Activated CD8-positive, alpha-beta memory T cell treated with anti-CD3 and anti-CD28 coated beads, Interleukin-2, amount 50 U/mL, for 24 hours (primary cell): ENCODE measurements at regions not wholly inside any gene's neighbourhood (a gene's known extent, or its start where the extent isn't known, plus 50 kb on each side); places are given as distances from the start of the nearest gene placed in this dataset.

Experiments used
- DNase-seq: peaks from one replicate; pipeline ENCODE4 v3.0.0-alpha.2; 2020; ENCODE audit errors: extremely low read depth

DNA sequence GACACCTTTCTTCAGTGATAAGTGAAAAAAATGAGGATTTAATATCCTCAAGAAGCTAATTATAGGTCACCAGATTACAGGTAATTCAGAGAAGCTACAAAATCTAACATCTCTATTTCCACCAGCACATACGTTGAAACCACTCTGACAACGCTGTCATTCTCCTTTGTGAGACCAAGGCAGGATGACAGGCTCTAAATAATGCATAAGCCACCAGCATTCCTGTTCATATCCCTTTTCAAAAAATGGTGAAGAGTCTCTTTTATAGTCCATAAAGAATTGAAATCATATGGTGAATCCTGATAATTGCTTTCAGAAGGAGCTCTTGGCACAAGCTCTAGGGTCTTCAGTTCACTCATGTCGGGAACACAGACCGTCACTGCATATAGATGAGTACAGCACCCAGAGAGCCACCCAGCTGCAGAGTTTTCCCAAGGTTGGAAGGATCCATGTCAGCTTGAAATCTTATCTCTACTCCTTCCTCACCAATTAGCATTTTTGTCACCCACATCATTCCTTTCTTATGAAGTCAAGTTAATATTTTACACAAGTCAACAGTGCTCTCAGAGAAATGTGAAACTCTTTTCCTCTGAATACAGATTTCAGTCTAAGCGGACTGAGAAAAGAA, 431.4 kb downstream of the TBC1D4 start:
- no peak for DNase-seq

DNA sequence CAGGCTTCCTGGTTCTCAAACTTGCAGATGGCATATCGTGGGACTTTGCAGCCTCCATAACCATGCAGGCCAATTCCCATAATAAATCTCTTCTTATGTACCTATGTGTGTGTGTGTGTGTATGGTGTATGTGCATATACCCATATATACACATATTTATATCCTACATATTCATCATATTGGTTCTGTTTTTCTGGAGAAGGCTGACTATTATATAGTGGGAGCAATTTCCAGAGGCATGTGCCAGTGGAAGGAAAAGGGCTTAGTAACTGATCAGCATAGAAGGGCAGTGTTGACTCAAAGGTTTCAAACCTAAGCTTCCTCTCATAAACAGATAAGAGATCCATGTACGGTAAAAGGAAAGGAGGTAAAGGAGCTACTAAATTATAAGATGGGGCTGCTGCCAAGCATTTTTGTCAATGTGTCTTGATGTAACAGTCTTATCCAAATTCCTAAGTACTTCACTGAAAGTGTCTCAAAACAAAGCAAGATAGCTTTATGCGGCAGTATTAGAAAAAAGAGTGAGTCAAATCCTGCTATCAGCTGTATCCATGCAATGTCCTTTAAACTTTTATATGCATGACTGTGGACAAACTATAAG, 432.1 kb downstream of the TBC1D4 start:
- no peak for DNase-seq

DNA sequence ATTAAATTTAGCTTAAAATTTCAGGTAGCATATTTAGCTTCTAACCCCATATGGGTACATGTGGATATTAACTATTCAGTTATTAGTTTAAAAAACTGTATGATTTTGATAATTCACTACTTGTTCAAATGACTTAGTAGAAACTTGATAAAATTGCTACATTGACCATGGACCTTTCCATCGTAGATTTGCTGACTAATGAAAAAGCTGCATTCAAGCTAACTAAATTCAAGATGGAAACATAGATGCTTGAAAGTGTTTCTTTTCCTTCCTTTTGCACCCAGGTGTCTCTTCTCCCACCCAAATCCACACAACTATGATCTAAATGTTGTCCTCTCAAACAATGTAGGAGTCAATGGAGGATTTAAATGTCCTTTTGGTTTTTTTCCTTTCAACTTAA, 439.2 kb downstream of the TBC1D4 start:
- DNase-seq, result no peak

DNA sequence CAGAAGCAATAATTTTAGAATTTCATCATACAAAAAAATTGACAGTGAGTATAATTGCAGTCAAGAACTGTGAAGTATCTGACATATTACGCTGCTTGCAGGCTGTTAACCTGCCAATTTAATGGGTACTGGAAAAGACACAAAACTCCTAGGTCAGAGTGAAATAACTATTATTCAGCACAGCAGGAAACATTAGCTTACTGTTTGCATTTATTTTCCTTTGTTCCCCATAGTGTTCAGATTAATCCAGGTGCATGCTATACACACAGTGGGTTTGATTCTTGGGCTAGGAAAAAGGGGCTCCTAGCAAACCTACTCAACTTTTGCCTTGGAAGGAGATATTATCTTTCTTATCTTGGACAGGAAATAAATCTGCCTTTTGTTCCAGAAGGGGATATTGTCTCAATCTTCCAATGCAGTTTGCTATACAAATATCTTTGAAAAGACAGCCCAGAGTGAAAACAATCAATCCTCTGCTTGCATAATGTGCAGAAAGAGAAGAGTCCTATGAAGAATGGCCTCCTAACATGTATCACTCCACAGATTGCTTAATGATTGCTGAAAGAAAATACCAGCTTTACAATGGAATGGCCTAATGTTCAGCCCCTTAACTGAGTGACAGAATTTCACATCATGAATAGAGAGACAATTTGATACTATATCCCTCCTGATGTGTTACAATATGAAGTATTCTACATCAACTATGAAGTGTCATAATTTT, 443.4 kb downstream of the TBC1D4 start:
- no peak for DNase-seq

DNA sequence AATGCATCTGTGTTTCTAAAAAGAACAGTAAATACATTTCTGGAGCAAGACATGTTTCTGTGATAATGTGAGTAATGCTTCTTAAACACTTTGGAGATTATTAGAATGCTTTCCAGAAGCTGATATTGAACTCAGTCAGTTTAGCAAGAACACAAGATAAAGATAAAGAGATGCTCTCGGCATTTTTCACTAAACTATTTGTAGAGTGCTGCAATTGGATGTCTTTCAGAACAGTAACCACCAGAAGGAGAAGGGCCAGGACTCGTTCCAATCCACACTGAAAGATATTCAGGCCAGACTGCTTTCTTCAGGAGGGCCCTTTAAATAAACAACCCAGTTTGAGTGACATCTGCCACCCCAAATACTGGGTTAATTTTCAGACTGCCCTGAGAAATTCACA, 456.0 kb downstream of the TBC1D4 start:
- DNase-seq, result no peak

DNA sequence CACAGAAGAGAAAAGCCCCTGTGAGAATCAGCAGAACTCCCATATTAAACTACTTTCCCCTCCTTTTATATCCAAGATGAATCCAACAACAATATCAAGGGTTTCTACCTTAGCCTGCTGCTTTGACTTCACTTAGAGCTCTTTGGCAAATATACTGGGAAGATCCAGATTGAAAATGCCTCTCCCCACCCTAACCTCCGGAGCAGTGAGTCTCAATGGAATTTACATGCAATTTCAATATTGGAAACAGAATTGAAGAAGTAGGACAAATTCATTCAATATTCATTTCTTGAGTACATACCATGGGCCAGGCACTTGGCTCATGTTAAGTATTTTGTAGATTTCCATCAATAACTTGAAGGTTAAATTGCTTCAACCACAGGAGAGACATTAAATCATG, 457.4 kb downstream of the TBC1D4 start:
- no peak for DNase-seq

DNA sequence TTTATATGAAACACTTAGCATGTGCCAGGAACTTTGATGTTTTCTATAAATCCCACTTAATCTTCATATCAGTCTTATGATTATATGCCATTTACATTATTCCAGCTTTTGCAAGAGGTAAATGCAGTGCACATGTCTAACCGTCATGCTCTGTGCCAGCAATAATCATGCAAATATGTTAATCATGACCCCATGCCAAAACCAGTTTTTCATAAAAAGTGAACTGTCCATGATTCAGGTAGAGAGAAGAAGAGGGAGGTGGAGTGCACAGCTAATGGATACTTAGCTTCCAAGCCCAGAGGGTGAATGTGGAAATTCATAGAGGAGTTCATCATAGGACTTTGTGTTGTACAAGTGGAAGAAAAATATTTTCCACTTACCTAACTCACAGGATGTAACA, 458.4 kb downstream of the TBC1D4 start:
- no peak for DNase-seq

DNA sequence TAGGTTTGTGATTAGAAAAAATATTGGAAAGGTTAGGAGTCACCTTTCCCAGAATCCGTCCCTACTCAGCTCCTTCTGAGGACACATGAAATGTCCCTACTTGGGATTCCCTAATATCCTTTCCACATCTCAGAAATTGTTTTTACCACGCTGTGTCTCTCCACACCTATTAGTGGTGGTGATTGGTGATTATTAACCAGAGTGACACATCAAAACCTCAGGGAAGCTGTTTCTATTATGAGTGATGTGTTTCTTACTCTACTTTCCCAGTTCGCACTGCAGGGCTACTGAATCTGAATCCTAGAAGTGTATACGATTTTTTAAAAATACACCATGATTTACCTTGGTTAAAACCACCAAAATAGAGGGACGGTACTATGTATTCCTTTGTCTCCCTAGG, 460.8 kb downstream of the TBC1D4 start:
- no peak for DNase-seq

DNA sequence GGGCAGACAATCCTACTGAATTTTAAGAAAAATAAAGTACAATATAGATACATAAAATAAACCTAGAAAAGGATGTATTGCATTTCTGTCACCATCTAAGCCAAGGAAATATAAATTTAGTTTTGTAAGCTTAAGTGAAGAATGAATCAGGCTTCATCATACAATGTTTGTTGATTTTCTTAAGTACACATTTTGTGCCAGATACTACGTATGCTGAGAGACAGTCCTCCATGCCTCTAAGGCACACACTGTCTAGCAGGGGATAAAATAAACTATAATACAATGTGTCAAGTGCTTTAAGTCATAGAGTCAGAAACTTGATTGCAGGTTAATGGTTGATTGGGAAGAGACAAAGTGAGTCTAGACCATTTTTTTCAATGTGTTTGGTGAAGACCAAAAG, 465.7 kb downstream of the TBC1D4 start:
- no peak for DNase-seq

DNA sequence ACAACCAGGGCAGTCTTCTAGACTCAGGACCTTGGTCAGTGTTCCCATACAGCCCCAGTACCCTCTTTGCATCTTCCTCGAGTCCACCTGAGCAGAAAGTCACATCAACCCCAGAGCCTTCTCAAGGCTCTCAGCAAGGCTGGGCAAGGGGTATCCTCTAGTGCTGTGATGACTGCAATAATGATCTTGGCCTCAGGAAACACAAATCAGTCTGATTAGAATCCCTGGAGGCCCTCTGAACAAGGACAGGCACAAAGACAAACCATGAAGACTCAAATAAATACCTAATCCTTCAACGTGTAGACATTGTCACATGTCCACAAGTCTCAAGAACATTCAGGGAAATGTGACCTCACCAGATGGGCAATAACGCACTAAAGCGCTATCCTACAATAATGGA, 468.2 kb downstream of the TBC1D4 start:
- no peak for DNase-seq

DNA sequence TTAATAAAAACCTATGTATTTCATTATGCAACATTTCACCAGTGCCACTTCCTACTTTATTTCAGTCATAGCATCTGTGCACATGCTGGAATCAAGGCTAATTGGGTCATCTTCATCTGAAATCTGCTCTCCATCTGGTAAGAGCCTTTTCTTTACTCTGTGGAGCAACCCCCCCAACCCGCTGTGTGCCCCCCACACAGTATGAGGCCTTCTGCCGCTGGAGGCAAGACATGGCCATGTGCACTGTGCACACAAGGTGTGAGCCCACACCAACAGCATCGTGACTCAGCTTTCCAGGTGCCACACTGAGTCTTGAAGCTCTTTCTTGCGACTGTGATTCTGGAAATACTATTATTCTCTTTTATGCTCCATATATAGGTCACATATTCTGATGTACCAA, 471.0 kb downstream of the TBC1D4 start:
- DNase-seq, result no peak

DNA sequence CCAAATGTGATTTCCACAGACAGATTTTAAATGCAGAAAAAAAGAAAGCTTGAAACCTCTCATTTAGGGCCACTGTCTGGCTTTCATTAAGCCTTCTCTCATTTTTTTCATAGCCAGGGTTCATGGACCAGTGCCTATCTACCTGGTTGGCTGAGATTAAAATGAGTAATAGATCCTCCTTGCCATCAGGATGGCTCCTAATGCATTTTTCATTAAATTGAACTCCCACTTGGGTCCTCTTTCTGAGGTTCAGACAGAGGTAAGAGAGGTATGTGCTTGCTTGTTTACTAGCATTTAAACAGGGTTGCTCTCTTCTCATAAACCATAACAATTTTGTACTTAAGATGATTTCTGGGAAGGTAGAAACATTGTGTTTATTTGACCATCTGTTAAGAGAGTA, 473.0 kb downstream of the TBC1D4 start:
- DNase-seq, result no peak

DNA sequence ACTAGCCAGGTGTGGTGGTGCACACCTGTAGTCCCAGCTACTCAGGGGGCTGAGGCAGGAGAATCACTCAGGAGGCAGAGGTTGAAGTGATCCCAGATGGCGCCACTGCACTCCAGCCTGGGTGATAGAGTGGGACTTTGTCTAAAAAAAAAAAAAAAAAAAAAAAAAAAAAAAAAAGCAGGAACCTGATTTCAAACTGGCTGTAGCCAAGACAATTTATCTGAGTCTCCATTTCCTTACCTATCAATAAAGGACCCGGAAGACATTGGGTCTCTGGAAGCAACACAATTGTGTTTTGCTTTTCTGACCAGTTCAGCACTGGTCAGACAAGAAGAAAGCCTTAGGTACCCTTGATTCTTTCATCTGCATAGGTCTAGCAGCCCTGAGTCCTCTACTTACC, 491.0 kb downstream of the TBC1D4 start:
- no peak for DNase-seq

DNA sequence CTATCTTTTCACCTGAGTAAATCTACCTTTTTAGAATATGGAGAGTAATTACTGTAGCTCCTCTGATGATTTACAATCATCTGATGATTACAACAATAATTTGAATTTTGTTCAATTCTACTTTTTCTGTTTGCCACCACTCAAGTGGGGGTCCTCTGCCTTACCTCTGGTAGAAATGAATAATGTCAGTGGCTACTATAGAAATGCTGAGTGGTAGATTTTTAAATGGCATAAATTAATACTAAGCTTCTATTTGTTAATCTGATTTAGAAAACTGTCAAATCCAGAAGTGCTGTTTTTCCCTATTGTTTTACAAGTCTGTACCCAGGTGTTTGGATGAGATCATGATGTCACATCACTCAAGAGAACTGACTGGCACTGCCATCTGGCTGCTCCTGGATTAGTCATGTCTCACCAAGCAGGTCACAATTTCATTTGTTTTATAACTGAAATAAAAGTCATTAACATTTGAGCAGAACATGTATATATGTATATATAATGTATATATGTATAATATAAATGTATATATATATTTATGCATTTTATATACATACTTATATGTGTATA, 494.8 kb downstream of the TBC1D4 start:
- no peak for DNase-seq

DNA sequence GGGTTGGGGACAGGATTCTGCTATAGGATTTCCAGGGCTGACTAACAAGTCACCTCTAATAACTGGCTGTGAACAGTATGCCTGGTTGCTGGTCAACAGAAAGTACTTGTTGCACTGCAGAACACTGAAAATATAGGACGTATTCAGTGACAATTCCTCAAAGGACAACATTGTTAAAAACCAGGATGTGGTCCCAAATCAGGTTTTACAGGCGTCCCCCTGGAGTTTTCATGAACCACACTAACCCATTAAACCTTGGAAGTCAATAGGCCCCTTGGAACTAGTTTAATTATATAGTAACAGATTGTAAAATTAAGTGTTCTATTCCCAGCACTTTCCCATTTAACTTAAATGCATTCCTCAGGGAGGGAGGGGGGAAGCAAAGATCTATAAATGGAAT, 495.4 kb downstream of the TBC1D4 start:
- no peak for DNase-seq

DNA sequence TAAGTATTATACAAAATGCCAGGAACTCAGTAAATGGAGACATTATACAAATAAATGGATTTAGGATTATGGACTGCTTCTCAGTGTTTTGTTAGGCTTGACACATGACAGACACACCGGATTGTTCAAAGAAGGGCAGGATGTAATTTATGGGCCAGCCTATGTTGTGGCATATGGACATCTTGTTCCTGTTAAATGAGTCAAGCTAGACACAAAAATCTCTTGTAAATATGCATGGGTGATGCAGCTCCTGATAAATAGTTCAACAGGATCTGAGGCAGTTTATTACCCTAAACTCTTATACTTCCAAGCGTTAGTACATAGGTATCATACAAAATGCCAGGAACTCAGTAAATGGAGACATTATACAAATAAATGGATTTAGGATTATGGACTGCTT, 502.3 kb downstream of the TBC1D4 start:
- no peak for DNase-seq

DNA sequence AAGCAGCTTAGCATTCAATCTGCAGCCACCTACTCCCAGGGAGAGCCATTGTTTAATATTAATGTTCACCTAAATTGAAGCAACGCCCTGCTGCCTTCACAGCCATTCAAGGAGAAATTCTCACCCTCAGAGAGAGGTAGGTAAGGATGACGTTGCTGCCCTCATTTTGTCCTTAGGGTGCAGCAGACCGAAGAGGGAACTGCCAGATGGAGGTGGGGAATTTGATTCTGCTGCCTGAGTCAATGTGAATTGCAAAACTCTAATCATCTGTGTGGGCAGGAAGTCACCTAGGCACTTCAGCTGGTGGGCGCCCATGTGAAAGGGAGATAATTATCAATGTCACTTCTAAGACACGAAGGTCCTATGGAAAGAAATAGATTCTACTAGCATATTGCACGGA, 503.4 kb downstream of the TBC1D4 start:
- DNase-seq, result no peak

DNA sequence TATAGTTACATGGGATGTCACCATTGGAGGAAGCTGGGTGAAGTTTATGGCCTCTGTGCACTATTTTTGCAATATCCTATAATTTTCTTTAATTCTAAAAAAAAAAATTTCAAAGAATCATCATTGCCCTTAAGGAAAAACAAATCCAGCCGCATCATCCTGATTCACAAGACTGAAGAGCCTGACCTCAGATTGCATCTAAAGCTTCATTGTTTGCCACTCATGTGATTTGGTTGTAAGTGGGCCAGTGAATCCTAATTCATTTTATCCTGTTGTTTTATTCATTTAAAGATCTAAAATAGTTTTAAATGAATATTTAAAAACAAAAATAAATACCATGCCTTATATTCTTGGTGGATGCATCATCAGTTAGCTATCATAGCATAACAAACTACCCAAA, 504.5 kb downstream of the TBC1D4 start:
- no peak for DNase-seq

DNA sequence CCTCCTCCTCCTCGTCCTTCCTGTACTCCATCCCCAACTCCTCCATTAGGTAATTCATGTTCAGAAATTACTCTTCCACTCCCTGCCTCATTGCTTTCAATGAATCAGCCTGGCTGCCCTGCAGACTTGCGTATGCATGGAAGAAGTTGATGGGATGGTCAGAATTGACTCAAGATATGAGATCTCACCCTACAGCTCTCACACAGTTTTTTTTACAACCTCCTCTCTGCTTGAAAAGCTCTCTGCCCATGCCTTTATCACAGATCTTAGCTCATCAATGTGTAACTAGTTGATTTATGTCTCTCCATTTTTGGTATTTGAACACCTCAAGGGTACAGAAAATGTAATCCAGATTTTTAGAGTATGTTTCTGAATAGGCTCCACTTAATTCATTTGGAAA, 506.9 kb downstream of the TBC1D4 start:
- DNase-seq, result no peak

DNA sequence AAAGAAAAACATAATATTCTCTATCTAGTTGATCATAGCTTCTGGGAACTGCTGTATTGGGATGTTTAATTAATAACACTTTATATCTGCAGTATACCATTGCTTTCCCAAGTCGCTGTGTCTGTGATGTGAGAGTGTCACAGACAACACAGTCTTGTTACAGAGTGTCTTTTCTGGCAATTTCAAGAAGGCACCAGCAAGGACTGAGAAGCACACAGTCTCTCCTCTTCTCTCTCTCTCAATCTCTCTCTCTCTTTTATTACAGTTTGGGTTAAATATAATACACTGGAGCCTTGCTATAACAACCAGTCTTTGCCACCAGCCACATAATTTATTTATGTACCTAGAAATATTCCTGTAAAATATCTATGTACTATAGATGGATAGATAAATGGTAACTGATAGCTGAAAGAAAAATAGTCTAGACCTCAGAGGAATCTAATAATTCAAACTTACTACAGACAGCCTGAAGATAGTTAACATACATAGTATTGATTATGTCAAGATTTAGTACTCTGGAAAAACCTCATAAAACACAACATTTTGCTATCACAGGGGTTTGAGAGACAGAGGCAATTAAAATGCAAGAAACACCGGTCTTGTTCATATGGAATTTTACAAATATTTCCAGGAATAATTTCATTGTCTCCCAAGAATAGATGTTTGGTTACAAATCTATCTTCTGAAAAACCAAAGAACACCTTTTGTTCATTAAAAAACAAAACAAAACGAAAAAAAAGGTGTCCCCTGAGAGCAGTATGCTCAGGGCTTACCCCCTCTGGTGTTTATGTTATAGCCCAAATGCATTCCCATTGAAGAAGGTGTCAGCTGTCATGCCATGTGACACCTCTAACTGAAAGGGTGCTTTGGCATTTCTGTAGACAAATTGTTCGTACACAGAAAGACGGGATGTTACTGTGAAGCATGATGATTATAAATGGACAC, 507.8 kb downstream of the TBC1D4 start:
- DNase-seq, result no peak

DNA sequence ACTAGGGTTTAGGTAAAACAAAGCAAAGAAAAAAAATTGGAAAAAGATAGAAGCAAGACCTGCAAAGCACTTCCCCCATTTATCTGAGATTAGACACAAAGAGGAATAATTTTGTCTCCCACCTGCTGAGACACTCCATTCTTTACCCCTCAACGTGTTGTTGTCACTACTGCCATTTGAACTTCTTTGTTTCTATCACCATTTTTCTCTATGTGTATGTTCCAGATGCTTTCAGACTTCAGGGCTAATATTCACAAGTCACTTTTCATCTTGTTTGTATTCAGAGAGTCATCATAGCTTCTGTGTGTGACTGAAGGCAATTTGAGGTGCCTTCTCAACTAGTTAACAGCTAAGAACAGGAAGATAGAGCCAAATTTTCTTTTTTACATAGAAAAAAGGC, 512.5 kb downstream of the TBC1D4 start:
- DNase-seq, result no peak

DNA sequence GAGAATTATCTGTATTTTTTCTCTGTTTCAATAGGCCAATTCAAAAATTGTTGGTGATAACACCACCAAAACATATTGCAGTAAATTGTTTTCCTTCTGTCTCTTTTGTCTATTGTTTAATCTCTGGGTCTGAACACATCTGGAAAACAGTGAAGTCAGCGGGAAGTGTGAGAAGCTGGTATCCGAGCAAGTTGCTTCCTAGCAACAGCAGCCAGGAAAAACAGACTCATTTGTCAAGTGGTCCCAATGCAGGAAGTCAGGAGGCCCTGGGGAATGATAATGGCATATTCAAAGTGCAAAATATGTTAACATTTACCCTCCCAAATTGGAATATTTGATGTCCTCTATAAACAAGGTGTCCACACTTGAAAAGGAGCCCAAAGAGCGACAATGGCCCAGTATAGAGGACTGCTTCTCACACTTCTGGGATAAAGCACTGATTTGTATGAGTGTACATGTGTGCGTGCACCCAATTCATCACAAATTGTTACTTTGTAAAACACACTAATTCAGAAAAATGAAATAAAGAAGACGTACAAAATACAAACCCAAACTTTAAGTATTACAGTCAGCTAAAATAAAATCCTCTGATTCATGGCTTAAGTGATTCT, 515.0 kb downstream of the TBC1D4 start:
- no peak for DNase-seq
